Activated CD8-positive, alpha-beta memory T cell treated with anti-CD3 and anti-CD28 coated beads, Interleukin-2, amount 10 ng/mL, durations not matched to agents 7 days and 5 days (primary cell): ENCODE measurements at regions not wholly inside any gene's neighbourhood (a gene's known extent, or its start where the extent isn't known, plus 50 kb on each side); places are given as distances from the start of the nearest gene placed in this dataset.
"Not testable (repeated sequence)": the region's sequence is repeated elsewhere in the genome, so short reads cannot be mapped to it uniquely, and the experiment has no call there.

ENCODE experiments used
- ATAC-seq: fragments of 150-1000 bp; cut with Tn5 transposase; one replicate; pipeline ENCODE4 v1.10.0; 2021; ENCODE audit warnings: moderate library complexity
- CTCF ChIA-PET: fragments of 350-600 bp; sonication (Branson Sonifier 250); formaldehyde crosslinking; loops from one replicate; lab custom pipeline; 2021; ENCODE audit warnings: antibody characterized with exemption; lab: Charles Lee
- DNase-seq: peaks from one replicate; pipeline ENCODE4 v3.0.0-alpha.2; 2020
- H3K27ac Mint-ChIP-seq: one replicate; pipeline ENCODE4 v1.8.0; 2021; ENCODE audit warnings: mild to moderate bottlenecking, mixed read lengths
- H3K27me3 Mint-ChIP-seq: one replicate; pipeline ENCODE4 v1.8.0; 2021; ENCODE audit warnings: mixed read lengths
- H3K36me3 Mint-ChIP-seq: one replicate; pipeline ENCODE4 v1.8.0; 2021; ENCODE audit warnings: mild to moderate bottlenecking, mixed read lengths
- H3K4me1 Mint-ChIP-seq: one replicate; pipeline ENCODE4 v1.8.0; 2021; ENCODE audit warnings: mixed read lengths
- H3K4me3 Mint-ChIP-seq: one replicate; pipeline ENCODE4 v1.8.0; 2021; ENCODE audit warnings: mild to moderate bottlenecking, moderate library complexity, mixed read lengths
- H3K9me3 Mint-ChIP-seq: one replicate; pipeline ENCODE4 v1.8.0; 2022; ENCODE audit warnings: low read depth, mixed read lengths

DNA sequence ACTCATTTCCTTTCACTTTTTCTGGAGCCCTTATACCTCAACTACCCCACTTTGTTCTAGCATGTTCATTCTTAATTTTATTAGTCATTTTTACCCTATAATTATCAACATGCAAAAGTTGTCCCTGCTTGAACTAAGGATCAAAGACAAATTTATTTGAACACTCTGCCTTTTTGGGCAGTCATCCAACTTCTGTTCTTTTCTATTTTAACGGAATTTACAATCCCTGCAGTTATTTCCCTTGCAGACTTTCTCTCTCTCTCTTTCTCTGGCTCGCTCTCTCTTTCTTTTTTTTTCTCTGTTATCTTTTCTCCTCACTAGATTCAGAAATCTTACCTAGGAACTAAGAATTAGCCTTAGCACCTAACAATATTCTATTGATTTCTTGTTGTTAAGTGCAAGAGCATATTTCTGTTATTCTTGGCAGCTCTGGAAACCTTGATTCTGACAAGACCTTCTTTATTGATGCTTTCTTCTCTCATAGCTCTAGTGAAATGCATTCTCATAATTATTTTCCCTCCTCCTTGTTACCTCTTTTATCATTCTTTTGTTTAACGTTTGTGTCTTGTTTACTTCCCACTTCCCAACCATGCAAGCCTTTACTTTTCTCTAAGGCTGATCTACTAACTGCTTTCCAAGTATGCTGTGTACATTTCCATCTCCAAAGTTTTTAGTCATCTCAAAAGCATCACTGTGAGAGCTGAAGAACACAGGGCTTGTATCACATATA is 951.6 kb downstream of the DIPK2A start:
- H3K27me3 Mint-ChIP-seq: no peaks in the 10 kb centered on the region
- no peaks in the 10 kb centered on the region for H3K36me3 Mint-ChIP-seq
- no peak overlapping the region for H3K27ac Mint-ChIP-seq
- ATAC-seq: no peak
- no peaks in the 10 kb centered on the region for H3K4me1 Mint-ChIP-seq
- no peak overlapping the region for H3K4me3 Mint-ChIP-seq
- CTCF ChIA-PET: no interaction called here
- peaks cover under 1% of the 10 kb centered on the region for H3K9me3 Mint-ChIP-seq
- no peak for DNase-seq

DNA sequence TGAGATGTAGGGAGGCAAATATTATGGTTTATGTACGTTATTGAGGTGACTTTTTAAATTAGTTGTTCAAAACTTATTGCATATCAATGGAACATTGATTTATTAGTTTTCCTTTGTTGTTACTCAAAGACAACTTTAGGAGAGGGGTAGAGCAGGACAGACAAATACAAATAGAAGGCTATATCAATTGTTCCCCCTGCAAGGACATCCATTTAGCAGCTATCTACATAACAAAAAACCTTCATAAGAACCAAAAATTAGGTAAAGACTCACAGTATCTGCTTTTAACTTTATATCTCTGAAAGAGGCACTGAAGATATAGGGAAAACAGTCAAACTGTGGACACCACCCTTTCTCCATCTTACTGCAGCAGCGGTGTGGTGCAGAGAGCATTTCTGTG is 958.8 kb downstream of the DIPK2A start:
- ATAC-seq (no peak), DNase-seq (no peak)
- peaks cover 4% of the 10 kb centered on the region for H3K9me3 Mint-ChIP-seq
- no peaks in the 10 kb centered on the region for H3K27me3 Mint-ChIP-seq
- CTCF ChIA-PET: no interaction called here
- no peak overlapping the region for H3K4me3 Mint-ChIP-seq
- H3K36me3 Mint-ChIP-seq: no peaks in the 10 kb centered on the region
- no peaks in the 10 kb centered on the region for H3K4me1 Mint-ChIP-seq
- no peak overlapping the region for H3K27ac Mint-ChIP-seq

DNA sequence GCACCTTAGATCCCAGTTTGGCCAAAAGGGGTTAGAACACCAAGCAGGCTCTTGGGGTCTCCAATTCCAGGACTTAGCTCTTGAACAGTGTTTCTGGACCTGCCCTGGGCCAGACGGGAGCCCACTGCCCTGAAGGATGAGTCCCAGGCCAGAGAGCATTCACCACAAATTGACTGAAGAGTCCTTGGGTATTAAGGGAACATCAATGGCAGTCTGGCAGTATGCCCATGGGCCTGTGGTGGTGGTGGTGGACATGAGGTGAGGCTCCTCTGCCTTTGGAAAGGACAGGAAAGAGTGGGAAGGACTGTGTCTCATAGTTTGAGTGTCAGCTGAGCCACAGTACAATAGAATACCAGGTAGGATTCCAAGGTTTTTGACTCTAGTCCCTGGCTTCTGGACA is 960.0 kb downstream of the DIPK2A start:
- CTCF ChIA-PET: no interaction called here
- Mint-ChIP-seq H3K4me3 (no peak overlapping the region), H3K36me3 (no peaks in the 10 kb centered on the region), H3K9me3 (peaks cover 4% of the 10 kb centered on the region), H3K4me1 (no peaks in the 10 kb centered on the region), H3K27ac (no peak overlapping the region), H3K27me3 (no peaks in the 10 kb centered on the region)
- no peak for ATAC-seq
- DNase-seq: no peak

DNA sequence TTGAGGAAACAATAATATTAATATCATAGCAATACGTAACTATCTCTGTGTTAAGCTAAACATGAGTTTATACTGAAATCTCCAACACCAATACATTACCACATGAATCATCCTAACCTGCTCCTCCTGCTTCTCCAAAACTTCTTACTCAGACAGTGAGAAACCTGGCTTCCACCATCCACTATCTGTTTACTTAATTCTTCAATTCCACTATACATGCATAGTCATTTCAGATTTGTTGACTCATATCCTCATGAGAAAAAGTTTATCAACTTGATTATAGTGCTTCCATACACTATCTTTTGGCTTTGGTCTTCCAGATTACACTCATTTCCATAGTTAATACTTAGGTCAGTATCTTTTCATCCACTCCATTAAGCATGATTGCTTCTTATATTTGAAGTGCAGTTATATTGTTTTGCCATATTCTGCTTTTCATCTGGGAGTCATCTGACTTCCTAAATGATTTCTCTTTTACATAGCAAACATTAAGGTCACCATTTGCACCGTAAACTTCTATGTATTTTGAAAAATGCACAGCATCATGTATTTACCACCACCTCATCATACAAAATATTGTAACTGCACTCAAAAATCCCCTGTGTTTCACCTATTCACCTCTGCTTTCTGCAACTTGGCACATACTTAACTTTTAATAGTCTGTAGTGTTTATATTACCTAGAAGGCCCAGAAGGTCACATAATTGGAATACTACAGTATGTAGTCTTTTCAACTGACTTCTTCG is 970.6 kb downstream of the DIPK2A start:
- Mint-ChIP-seq H3K27ac (no peak overlapping the region), H3K4me1 (no peaks in the 10 kb centered on the region), H3K9me3 (peaks cover 3% of the 10 kb centered on the region), H3K4me3 (no peak overlapping the region), H3K27me3 (no peaks in the 10 kb centered on the region), H3K36me3 (no peaks in the 10 kb centered on the region)
- DNase-seq (no peak), ATAC-seq (no peak)
- CTCF ChIA-PET: no interaction called here

DNA sequence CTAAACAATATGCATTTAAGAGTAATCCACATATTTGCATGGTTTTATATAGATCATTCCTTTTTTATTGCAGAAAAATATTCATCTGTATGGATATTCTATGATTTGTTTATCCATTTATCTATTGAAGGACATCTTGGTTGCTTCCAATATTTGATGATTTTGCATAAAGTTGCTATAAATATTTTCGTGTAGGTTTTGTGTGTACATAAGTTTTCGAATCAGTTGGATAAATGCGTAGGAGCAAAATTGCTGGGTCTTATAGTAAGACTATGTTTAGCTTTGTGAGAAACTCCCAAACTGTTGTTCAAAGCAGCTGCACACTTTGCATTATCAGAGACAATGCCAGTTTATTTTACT is 971.2 kb downstream of the DIPK2A start:
- no peak overlapping the region for H3K4me3 Mint-ChIP-seq
- DNase-seq (no peak), ATAC-seq (no peak)
- no peaks in the 10 kb centered on the region for H3K4me1 Mint-ChIP-seq
- no peaks in the 10 kb centered on the region for H3K27me3 Mint-ChIP-seq
- H3K36me3 Mint-ChIP-seq: no peaks in the 10 kb centered on the region
- H3K27ac Mint-ChIP-seq: no peak overlapping the region
- CTCF ChIA-PET: no interaction called here
- H3K9me3 Mint-ChIP-seq: peaks cover 3% of the 10 kb centered on the region

DNA sequence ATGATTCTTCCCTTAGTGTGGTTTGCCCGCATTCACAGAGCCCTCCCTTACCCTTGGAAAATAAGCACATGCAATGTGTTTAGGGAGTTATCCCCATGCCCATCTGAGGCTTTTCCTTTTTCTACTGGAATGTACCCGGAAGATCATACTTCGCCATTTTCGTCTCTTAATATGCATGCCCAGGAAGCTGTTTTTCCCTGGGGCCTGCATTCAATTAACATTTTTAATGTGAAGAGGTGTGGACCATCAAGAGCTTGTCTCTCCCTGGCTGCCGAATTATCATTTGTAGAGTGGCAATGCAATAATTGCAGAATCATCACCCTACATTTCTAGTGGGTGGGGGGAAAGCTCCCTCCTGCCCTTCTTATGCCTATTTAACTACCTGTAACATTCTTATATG is 976.3 kb downstream of the DIPK2A start:
- ATAC-seq: no peak
- no peaks in the 10 kb centered on the region for H3K4me1 Mint-ChIP-seq
- peaks cover 6% of the 10 kb centered on the region for H3K9me3 Mint-ChIP-seq
- H3K27me3 Mint-ChIP-seq: no peaks in the 10 kb centered on the region
- no peak for DNase-seq
- no peak overlapping the region for H3K27ac Mint-ChIP-seq
- H3K36me3 Mint-ChIP-seq: no peaks in the 10 kb centered on the region
- H3K4me3 Mint-ChIP-seq: no peak overlapping the region
- CTCF ChIA-PET: no interaction called here

DNA sequence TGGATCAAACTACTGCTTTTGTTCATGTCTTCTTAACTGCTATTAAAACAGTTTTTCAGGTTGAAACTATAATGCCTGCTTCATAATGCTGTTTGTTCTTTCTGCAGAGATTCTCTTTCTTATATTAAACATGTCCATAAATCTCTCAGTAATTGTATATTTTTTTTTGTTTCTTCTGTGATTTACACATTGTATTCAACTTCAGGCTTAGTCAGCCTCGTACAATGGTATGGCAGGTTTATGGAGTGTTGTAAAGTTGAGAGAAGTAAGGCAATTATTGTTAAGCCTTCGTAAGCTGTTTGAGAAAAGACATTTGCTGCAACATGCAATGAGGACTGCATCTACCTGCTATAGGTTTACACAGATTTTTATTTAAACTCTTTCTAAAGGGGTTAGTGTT is 977.1 kb downstream of the DIPK2A start:
- CTCF ChIA-PET: no interaction called here
- Mint-ChIP-seq H3K36me3 (no peaks in the 10 kb centered on the region), H3K27ac (no peak overlapping the region), H3K4me1 (no peaks in the 10 kb centered on the region), H3K4me3 (no peak overlapping the region), H3K27me3 (no peaks in the 10 kb centered on the region), H3K9me3 (peaks cover 6% of the 10 kb centered on the region)
- no peak for DNase-seq
- ATAC-seq: no peak

DNA sequence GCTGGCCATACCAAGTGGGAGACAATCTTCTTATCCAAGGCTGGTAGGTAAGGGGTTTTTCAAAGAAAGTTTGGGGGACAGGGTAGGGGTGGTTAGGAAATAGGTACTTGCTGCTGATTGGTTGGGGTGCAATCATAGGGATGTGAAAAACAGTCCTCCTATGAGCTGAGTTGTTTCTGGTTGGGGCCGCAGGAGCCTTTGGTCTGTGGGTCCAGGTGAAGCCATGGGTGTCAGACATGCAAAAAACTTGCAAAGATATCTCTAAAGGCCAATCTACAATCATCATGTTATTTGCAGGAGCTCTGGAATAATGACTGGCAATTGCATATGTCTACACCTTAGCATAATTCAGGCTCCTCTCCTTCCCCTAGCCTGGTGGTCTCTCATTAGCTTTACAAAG is 982.3 kb downstream of the DIPK2A start:
- H3K27me3 Mint-ChIP-seq: no peaks in the 10 kb centered on the region
- no peaks in the 10 kb centered on the region for H3K36me3 Mint-ChIP-seq
- no peak overlapping the region for H3K27ac Mint-ChIP-seq
- CTCF ChIA-PET: no interaction called here
- H3K4me1 Mint-ChIP-seq: no peaks in the 10 kb centered on the region
- H3K4me3 Mint-ChIP-seq: no peak overlapping the region
- DNase-seq: no peak
- peaks cover 3% of the 10 kb centered on the region for H3K9me3 Mint-ChIP-seq
- ATAC-seq: no peak

DNA sequence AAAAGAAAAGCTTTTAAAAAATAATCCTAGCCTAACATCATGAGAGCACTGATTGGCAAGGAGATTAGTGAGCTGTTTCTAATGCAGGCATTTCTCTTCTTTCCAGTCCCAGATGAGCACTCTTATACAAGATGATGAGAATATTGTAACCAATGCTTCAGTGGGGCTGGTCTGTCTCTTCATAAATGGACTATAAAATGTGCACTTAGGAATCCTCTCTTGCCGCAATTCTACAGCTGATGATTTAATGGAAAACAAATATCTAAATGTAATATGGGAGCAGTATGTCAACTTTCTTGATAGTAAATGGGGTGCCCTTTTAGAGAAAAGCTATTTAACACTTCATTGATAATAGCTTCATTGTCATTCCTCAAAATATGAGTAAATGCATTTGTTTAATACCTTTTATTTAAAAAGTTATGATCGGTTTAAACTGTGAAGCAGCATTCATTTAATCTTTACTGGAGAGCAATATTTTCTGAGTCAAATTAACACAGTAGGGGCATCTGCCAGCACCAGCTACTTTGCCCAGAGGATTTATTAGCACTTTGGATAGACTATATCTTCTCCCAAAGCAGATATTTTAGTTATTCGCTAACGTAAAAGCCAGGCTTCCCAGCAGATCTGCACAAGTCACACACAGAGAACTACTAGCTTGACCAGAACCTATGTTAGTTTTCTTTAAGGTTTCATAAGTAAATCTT is 985.9 kb downstream of the DIPK2A start:
- no peaks in the 10 kb centered on the region for H3K4me1 Mint-ChIP-seq
- ATAC-seq (no peak), DNase-seq (no peak)
- H3K4me3 Mint-ChIP-seq: no peak overlapping the region
- no peaks in the 10 kb centered on the region for H3K36me3 Mint-ChIP-seq
- H3K27ac Mint-ChIP-seq: no peak overlapping the region
- CTCF ChIA-PET: no interaction called here
- H3K27me3 Mint-ChIP-seq: no peaks in the 10 kb centered on the region
- no peaks in the 10 kb centered on the region for H3K9me3 Mint-ChIP-seq

DNA sequence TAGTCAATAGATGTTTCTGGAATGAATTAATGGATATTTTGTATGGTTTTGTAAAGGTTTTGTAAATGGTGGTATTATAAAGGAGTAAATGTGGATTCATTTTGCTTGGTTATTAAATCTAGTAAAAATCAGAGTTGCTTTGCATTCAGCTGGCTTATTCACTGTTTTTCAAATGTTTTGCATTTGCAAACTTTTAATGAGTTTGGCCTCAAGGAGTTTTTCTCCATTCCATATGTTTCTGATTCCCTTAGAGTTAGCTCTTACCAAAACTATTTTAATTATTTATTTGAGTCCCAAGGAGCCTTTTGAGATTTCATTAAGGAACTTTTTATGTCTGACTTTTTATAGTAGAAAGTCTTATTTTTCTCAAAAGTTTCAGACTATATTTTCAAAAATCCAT is 992.2 kb downstream of the DIPK2A start:
- DNase-seq (no peak), ATAC-seq (no peak)
- Mint-ChIP-seq H3K4me1 (no peaks in the 10 kb centered on the region), H3K4me3 (no peak overlapping the region), H3K9me3 (peaks cover 1% of the 10 kb centered on the region), H3K27me3 (no peaks in the 10 kb centered on the region), H3K36me3 (no peaks in the 10 kb centered on the region), H3K27ac (no peak overlapping the region)
- CTCF ChIA-PET: no interaction called here

DNA sequence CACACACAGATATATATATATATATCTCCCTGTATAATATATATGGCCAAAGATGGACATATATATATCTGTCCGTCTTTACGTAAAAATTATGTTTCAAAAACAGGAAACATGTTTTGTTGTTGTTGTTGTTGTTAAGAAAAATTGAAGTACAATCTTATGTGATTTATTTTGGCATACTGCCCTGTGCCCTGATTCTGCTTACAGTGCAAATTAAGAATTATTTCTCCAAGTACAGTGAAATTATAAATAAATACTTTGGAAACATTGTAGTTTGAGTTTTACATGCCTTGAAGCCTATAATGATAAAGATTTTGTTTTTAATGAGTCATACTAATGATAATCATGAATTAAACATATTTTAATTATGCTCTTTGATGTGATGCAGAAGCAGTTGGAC is 994.9 kb downstream of the DIPK2A start:
- no peaks in the 10 kb centered on the region for H3K27me3 Mint-ChIP-seq
- ATAC-seq: no peak
- CTCF ChIA-PET: no interaction called here

DNA sequence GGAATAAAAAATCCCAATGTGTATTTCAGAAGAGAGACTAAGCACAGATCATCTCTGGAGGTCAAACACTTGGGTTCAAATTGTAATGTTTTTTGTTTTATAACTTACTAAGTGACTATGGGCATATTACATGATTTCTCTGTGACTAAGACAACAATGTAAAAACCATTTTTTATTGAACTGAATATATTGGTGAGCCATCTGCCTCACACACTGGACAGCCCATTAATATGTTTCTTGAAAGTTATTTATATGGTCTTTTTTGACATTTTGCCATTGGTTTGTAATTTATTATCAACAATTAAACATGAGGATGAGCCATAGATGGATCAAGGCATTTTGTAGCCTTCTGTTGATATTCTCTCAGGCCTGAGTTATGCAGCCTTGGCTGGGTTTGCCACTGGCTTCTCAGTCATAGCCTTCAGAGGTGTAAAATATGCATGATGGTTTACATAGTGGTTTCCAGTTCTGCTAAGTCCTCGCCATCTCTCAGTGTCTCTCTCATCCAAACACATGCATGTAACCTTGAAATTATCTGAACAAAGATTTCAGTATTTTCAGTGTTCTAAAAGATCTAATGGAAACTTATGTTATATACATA is 997.2 kb downstream of the DIPK2A start:
- CTCF ChIA-PET: no interaction called here
- Mint-ChIP-seq H3K27ac (no peak overlapping the region), H3K9me3 (peaks cover 5% of the 10 kb centered on the region), H3K4me3 (no peak overlapping the region), H3K36me3 (no peaks in the 10 kb centered on the region), H3K27me3 (no peaks in the 10 kb centered on the region), H3K4me1 (no peaks in the 10 kb centered on the region)
- DNase-seq (no peak), ATAC-seq (no peak)

More for the DNA sequence above, 994.9 kb downstream of the DIPK2A start:
- Mint-ChIP-seq H3K4me3 (no peak overlapping the region), H3K4me1 (no peaks in the 10 kb centered on the region), H3K27ac (no peak overlapping the region), H3K9me3 (peaks cover 5% of the 10 kb centered on the region), H3K36me3 (no peaks in the 10 kb centered on the region)
- DNase-seq: no peak

DNA sequence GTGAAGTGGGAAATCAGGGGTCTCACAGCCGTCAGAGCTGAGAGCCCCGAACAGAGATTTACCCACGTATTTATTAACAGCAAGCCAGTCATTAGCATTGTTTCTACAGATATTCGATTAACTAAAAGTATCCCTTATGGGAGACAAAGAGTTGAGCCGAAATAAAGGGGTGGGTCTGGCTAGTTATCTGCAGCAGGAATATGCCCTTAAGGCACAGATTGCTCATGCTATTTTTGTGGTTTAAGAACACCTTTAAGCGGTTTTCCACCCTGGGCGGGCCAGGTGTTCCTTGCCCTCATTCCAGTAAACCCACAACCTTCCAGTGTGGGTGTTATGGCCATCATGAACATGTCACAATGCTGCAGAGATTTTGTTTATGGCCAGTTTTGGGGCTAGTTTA is 1012.9 kb downstream of the DIPK2A start:
- CTCF ChIA-PET, H3K9me3 Mint-ChIP-seq, H3K36me3 Mint-ChIP-seq, DNase-seq, H3K4me1 Mint-ChIP-seq, H3K27me3 Mint-ChIP-seq, ATAC-seq, H3K4me3 Mint-ChIP-seq, H3K27ac Mint-ChIP-seq: not testable (repeated sequence)

DNA sequence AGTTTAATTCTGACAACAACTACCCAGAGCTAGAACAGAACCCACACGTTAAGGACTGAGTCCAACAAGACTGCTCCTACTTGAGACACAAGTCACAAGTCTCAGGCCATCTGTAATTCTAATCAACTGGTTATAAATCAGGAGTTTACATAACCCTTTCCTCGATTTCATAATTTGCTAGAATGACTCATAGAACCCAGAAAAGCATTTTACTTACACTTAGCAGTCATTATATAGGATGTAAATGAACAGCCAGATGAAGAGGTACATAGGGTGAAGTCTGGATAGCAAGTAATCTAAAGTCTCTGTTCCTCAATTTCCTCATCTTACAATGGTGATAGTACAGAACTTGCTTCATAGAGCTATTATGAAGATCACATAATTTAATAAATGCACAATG is 1018.2 kb downstream of the DIPK2A start:
- no peak overlapping the region for H3K27ac Mint-ChIP-seq
- H3K9me3 Mint-ChIP-seq: no peaks in the 10 kb centered on the region
- no peaks in the 10 kb centered on the region for H3K27me3 Mint-ChIP-seq
- no peaks in the 10 kb centered on the region for H3K4me1 Mint-ChIP-seq
- no peak overlapping the region for H3K4me3 Mint-ChIP-seq
- CTCF ChIA-PET: no interaction called here
- H3K36me3 Mint-ChIP-seq: no peaks in the 10 kb centered on the region
- DNase-seq (no peak), ATAC-seq (no peak)
